ENCODE measurements at regions not wholly inside any gene's neighbourhood (a gene's known extent, or its start where the extent isn't known, plus 50 kb on each side); places are given as distances from the start of the nearest gene placed in this dataset.
A peak's percentile ranks its signal among the peaks of the same experiment; 100 is the strongest.

DNA sequence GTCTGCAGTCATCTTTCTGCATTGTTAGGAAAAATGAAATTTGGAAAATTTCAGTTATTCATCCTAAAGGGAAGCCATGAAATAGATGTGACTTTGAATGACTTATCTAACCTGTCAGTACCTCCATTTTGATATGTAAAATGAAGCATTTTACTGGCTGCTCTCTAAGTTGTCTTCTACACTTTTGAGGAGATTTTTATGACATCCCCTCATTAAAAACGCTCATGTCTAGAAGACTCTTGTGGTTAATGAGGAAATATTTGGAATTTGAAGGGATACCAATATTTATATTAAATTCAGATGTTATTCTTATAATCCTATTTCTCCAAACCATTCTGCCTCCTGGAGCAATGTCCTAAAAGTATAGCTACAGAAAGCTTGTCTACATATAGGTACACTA is 73.8 kb upstream of the THUMPD2 start:
- Histone ChIP-seq H3K9me3 (ENCODE audit: control insufficient read depth in 2 of 2, low read length in 2 of 2) (no peaks in the 10 kb centered on the region), H3K9ac (ENCODE audit: low read length in 2 of 2) (no peak overlapping the region), H3K36me3 (ENCODE audit: control insufficient read depth in 2 of 2, insufficient read depth in 2 of 2, low read length in 2 of 2) (no peaks in the 10 kb centered on the region), H3K27ac (ENCODE audit: low read length) (no peak overlapping the region), H3K4me3 (ENCODE audit: low read length in 2 of 2) (no peak overlapping the region), H3K4me1 (ENCODE audit: control insufficient read depth, insufficient read depth, low read length) (no peaks in the 10 kb centered on the region), H3K27me3 (ENCODE audit: control insufficient read depth in 1 of 2, insufficient read depth in 2 of 2, low read length in 2 of 2) (no peaks in the 10 kb centered on the region)

- H3K9me3 ChIP-seq (ENCODE audit: control insufficient read depth in 2 of 2, low read length in 2 of 2), result no peaks in the 10 kb centered on the region
- no peaks in the 10 kb centered on the region for H3K36me3 ChIP-seq (ENCODE audit: control insufficient read depth in 2 of 2, insufficient read depth in 2 of 2, low read length in 2 of 2)
- H3K27me3 ChIP-seq (ENCODE audit: control insufficient read depth in 1 of 2, insufficient read depth in 2 of 2, low read length in 2 of 2), result no peaks in the 10 kb centered on the region
- no peaks in the 10 kb centered on the region for H3K4me1 ChIP-seq (ENCODE audit: control insufficient read depth, insufficient read depth, low read length)
- H3K27ac ChIP-seq (ENCODE audit: low read length), result no peak overlapping the region
- peak overlapping the region; percentile 36 to 44 for H3K4me3 ChIP-seq (ENCODE audit: low read length in 2 of 2)
- no peak overlapping the region for H3K9ac ChIP-seq (ENCODE audit: low read length in 2 of 2)
Observed at GRCh38 chr2:39851651-39852110, 72.6 kb upstream of the THUMPD2 start.

- Histone ChIP-seq H3K9ac (ENCODE audit: low read length in 2 of 2) (no peak overlapping the region), H3K27me3 (ENCODE audit: control insufficient read depth in 1 of 2, insufficient read depth in 2 of 2, low read length in 2 of 2) (no peaks in the 10 kb centered on the region), H3K4me3 (ENCODE audit: low read length in 2 of 2) (peak overlapping the region; percentile 36 to 44), H3K9me3 (ENCODE audit: control insufficient read depth in 2 of 2, low read length in 2 of 2) (no peaks in the 10 kb centered on the region), H3K27ac (ENCODE audit: low read length) (no peak overlapping the region), H3K36me3 (ENCODE audit: control insufficient read depth in 2 of 2, insufficient read depth in 2 of 2, low read length in 2 of 2) (no peaks in the 10 kb centered on the region), H3K4me1 (ENCODE audit: control insufficient read depth, insufficient read depth, low read length) (no peaks in the 10 kb centered on the region)
Observed at GRCh38 chr2:39851251-39851650, 72.2 kb upstream of the THUMPD2 start.

DNA sequence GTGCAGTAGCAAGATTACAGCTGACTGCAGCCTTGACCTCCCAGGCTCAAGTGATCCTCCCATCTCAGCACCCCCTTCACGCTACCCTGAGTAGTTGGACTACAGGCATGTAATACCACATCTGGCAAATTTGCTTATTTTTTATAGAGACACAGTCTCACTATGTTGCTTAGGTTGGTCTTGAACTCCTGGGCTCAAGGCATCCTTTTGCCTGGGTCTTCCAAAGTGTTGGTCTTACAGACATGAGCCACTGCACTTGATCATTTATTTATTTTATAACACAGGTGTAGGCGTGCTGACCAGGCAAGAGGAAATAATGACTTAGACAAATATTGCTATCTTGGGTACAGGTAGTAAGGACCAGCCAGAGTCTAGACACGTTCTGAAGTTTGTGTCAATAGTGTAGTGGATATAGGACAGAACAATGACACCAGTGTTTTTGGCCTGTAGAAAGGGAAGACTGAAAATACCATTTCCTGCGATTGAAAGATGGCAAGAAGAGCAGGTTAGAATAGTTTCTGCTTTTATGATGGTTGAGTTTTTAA is 71.0 kb upstream of the THUMPD2 start:
- Histone ChIP-seq H3K27ac (ENCODE audit: low read length) (no peak overlapping the region), H3K4me3 (ENCODE audit: low read length in 2 of 2) (no peak overlapping the region), H3K36me3 (ENCODE audit: control insufficient read depth in 2 of 2, insufficient read depth in 2 of 2, low read length in 2 of 2) (no peaks in the 10 kb centered on the region), H3K4me1 (ENCODE audit: control insufficient read depth, insufficient read depth, low read length) (no peaks in the 10 kb centered on the region), H3K9me3 (ENCODE audit: control insufficient read depth in 2 of 2, low read length in 2 of 2) (no peaks in the 10 kb centered on the region), H3K9ac (ENCODE audit: low read length in 2 of 2) (no peak overlapping the region), H3K27me3 (ENCODE audit: control insufficient read depth in 1 of 2, insufficient read depth in 2 of 2, low read length in 2 of 2) (no peaks in the 10 kb centered on the region)

GRCh38 chr2:39849064-39849463 is 70.0 kb upstream of the THUMPD2 start:
- Histone ChIP-seq H3K4me3 (ENCODE audit: low read length in 2 of 2) (no peak overlapping the region), H3K9ac (ENCODE audit: low read length in 2 of 2) (no peak overlapping the region), H3K27ac (ENCODE audit: low read length) (no peak overlapping the region), H3K4me1 (ENCODE audit: control insufficient read depth, insufficient read depth, low read length) (no peaks in the 10 kb centered on the region), H3K9me3 (ENCODE audit: control insufficient read depth in 2 of 2, low read length in 2 of 2) (peaks cover 0 to 2% of the 10 kb centered on the region in 2 donors), H3K27me3 (ENCODE audit: control insufficient read depth in 1 of 2, insufficient read depth in 2 of 2, low read length in 2 of 2) (no peaks in the 10 kb centered on the region), H3K36me3 (ENCODE audit: control insufficient read depth in 2 of 2, insufficient read depth in 2 of 2, low read length in 2 of 2) (no peaks in the 10 kb centered on the region)

DNA sequence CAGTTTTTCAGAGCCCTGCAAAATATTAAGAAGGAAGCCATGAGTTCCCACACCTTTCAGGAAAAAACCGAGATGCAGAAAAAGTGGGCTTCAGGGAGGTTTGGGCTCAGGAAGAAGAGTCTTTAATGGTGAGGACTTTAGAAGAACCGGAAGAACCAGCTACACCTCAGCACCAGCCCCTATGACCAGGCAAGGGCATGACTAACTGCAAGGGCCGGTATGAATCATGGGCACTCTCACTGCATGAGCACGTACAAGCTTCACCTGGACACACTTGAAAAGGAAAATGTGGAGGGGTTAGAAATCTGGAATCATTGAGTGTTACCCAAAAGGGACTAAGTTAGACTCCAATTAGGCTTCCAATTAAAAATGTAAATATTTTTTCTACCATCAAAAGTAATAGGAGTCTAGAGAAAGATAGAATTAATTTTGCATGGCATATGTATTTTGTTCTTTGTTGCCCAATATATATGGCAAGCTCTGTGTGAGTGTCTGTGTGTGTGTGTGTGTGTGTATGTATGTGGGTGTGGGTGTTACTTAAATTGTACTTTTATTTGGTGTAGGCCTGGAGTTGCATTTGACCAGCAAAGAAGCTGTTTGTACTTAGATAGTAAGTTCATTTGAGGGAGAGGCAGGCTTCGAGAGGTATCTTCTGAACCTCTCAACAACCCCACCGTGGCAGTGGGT is 66.5 kb upstream of the THUMPD2 start:
- Histone ChIP-seq H3K4me1 (ENCODE audit: control insufficient read depth, insufficient read depth, low read length) (no peaks in the 10 kb centered on the region), H3K9ac (ENCODE audit: low read length in 2 of 2) (no peak overlapping the region), H3K27ac (ENCODE audit: low read length) (no peak overlapping the region), H3K9me3 (ENCODE audit: control insufficient read depth in 2 of 2, low read length in 2 of 2) (peaks cover 0 to 2% of the 10 kb centered on the region in 2 donors), H3K36me3 (ENCODE audit: control insufficient read depth in 2 of 2, insufficient read depth in 2 of 2, low read length in 2 of 2) (no peaks in the 10 kb centered on the region), H3K27me3 (ENCODE audit: control insufficient read depth in 1 of 2, insufficient read depth in 2 of 2, low read length in 2 of 2) (no peaks in the 10 kb centered on the region), H3K4me3 (ENCODE audit: low read length in 2 of 2) (no peak overlapping the region)

GRCh38 chr2:39839261-39839848 is 60.3 kb upstream of the THUMPD2 start:
- H3K9me3 ChIP-seq (ENCODE audit: control insufficient read depth in 2 of 2, low read length in 2 of 2), result peaks cover 0 to under 1% of the 10 kb centered on the region in 2 donors

DNA sequence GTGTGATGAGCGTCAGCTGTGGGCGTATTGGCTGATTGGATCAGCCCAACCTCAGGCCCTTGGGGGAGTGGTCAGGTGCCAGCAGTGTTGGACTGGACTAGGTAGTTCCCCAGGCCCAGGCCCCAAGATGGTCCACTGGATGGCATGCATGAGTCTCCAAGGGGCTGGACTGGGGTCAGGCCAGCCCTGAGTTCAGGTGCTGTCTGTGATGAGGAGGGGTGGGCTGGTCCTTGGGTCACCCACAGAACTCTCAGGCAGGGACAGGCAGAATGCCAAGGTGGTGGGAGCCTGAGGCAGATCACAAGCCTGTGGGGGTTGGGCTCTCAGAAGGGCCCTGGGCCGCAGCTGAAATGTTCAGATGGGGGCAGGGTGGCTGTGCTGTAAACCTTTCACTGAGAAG is 59.5 kb upstream of the THUMPD2 start:
- Histone ChIP-seq H3K4me3 (ENCODE audit: low read length in 2 of 2) (no peak overlapping the region), H3K9me3 (ENCODE audit: control insufficient read depth in 2 of 2, low read length in 2 of 2) (no peaks in the 10 kb centered on the region), H3K36me3 (ENCODE audit: control insufficient read depth in 2 of 2, insufficient read depth in 2 of 2, low read length in 2 of 2) (no peaks in the 10 kb centered on the region), H3K27ac (ENCODE audit: low read length) (no peak overlapping the region), H3K9ac (ENCODE audit: low read length in 2 of 2) (no peak overlapping the region), H3K27me3 (ENCODE audit: control insufficient read depth in 1 of 2, insufficient read depth in 2 of 2, low read length in 2 of 2) (no peaks in the 10 kb centered on the region), H3K4me1 (ENCODE audit: control insufficient read depth, insufficient read depth, low read length) (no peaks in the 10 kb centered on the region)

More at GRCh38 chr2:39839261-39839848, 60.3 kb upstream of the THUMPD2 start:
- Histone ChIP-seq H3K36me3 (ENCODE audit: control insufficient read depth in 2 of 2, insufficient read depth in 2 of 2, low read length in 2 of 2) (no peaks in the 10 kb centered on the region), H3K4me3 (ENCODE audit: low read length in 2 of 2) (no peak overlapping the region), H3K9ac (ENCODE audit: low read length in 2 of 2) (no peak overlapping the region), H3K27ac (ENCODE audit: low read length) (no peak overlapping the region), H3K27me3 (ENCODE audit: control insufficient read depth in 1 of 2, insufficient read depth in 2 of 2, low read length in 2 of 2) (no peaks in the 10 kb centered on the region), H3K4me1 (ENCODE audit: control insufficient read depth, insufficient read depth, low read length) (no peaks in the 10 kb centered on the region)

DNA sequence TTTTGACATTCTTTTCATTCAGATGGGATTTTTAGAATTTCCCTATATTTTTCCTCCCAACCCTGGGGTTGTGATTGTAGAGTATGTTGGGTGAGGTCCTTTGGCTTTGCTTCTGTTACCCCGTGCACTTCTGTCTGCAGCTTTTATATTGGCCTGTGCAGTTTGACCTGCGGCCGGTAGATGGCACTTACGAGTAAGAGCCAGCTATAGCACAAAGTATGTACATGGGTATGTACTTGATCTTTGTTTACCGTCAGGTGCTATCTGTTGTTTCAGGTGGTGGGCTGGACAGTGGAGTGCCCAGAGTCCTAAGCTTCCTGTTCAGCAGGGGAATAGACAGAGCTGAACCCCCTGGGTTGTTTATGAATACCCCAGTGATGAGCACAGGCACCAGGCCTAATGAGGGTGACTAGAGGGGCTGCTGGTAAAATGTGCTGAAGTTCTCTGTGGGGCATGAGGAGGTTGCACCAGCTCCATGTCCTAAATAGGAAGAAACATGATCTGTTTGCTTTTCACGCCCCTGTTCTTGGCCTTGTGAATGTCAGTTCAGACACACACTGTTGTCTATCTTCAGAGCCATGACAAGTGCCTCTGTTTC is 58.9 kb upstream of the THUMPD2 start:
- H3K36me3 ChIP-seq (ENCODE audit: control insufficient read depth in 2 of 2, insufficient read depth in 2 of 2, low read length in 2 of 2), result no peaks in the 10 kb centered on the region
- H3K27me3 ChIP-seq (ENCODE audit: control insufficient read depth in 1 of 2, insufficient read depth in 2 of 2, low read length in 2 of 2), result no peaks in the 10 kb centered on the region
- H3K9ac ChIP-seq (ENCODE audit: low read length in 2 of 2), result no peak overlapping the region
- no peaks in the 10 kb centered on the region for H3K4me1 ChIP-seq (ENCODE audit: control insufficient read depth, insufficient read depth, low read length)
- no peaks in the 10 kb centered on the region for H3K9me3 ChIP-seq (ENCODE audit: control insufficient read depth in 2 of 2, low read length in 2 of 2)
- no peak overlapping the region for H3K4me3 ChIP-seq (ENCODE audit: low read length in 2 of 2)
- no peak overlapping the region for H3K27ac ChIP-seq (ENCODE audit: low read length)

DNA sequence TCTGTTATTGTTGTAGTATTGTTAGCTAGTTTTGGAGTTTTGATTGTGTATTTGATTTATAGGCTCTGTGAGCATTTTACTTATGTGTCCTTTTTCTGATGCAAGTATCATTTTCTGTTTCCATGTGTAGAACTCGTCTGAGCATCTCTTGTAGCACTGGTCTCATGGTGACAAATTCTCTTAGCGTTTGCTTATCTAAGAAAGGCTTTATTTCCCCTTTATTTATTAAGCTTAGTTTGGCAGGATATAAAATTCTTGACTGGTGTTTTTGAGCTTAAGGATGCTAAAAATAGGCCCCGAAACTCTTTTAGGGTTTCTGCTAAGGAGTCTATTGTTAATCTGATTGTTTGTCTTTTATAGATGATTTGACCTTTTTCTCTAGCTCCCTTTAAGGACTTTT is 57.6 kb upstream of the THUMPD2 start:
- no peak overlapping the region for H3K4me3 ChIP-seq (ENCODE audit: low read length in 2 of 2)
- H3K4me1 ChIP-seq (ENCODE audit: control insufficient read depth, insufficient read depth, low read length), result no peaks in the 10 kb centered on the region
- no peaks in the 10 kb centered on the region for H3K36me3 ChIP-seq (ENCODE audit: control insufficient read depth in 2 of 2, insufficient read depth in 2 of 2, low read length in 2 of 2)
- no peaks in the 10 kb centered on the region for H3K9me3 ChIP-seq (ENCODE audit: control insufficient read depth in 2 of 2, low read length in 2 of 2)
- H3K9ac ChIP-seq (ENCODE audit: low read length in 2 of 2), result no peak overlapping the region
- no peak overlapping the region for H3K27ac ChIP-seq (ENCODE audit: low read length)
- H3K27me3 ChIP-seq (ENCODE audit: control insufficient read depth in 1 of 2, insufficient read depth in 2 of 2, low read length in 2 of 2), result no peaks in the 10 kb centered on the region

DNA sequence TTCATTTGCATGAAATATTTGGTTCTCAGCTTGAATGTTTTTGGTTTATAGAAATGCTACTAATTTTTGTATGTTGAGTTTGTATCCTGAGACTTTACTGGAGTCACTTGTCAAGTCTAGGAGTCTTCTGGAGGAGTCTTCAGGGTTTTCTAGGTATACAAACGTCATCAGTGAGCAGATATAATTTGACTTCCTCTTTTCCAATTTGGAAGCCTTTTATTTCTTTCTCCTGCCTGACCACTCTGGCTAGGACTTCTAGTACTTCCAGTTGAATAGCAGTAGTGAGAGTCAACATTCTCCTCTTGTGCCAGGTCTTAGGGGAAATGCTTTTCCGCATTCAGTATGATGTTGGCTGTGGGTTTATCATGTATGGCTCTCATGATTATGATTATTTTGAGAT is 55.4 kb upstream of the THUMPD2 start:
- Histone ChIP-seq H3K4me1 (ENCODE audit: control insufficient read depth, insufficient read depth, low read length) (no peaks in the 10 kb centered on the region), H3K27me3 (ENCODE audit: control insufficient read depth in 1 of 2, insufficient read depth in 2 of 2, low read length in 2 of 2) (no peaks in the 10 kb centered on the region), H3K9ac (ENCODE audit: low read length in 2 of 2) (no peak overlapping the region), H3K27ac (ENCODE audit: low read length) (no peak overlapping the region), H3K9me3 (ENCODE audit: control insufficient read depth in 2 of 2, low read length in 2 of 2) (no peaks in the 10 kb centered on the region), H3K36me3 (ENCODE audit: control insufficient read depth in 2 of 2, insufficient read depth in 2 of 2, low read length in 2 of 2) (no peaks in the 10 kb centered on the region), H3K4me3 (ENCODE audit: low read length in 2 of 2) (no peak overlapping the region)
